ENCODE measurements at regions not wholly inside any gene's neighbourhood (a gene's known extent, or its start where the extent isn't known, plus 50 kb on each side); places are given as distances from the start of the nearest gene placed in this dataset.

DNA sequence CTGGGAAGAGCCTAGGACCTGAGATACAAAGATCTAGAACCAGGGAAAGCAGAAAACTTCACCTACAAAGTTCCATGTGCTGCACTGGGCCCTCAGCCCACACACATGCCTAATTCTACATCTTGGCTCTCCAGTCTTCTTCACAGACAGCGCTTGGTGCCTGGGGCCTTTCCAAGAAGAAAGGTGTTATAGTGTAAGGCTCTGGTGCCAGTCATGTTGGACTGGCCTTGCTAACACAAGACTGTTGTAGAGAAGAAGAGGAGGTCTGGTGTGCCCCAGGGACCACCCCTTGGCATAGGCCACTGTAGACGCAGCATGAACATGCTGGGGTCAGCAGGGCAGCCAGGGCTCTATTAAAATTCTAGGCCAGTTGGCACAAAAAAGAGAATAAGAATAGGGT lies 226.2 kb upstream of the CTNNB1 start:
- TF ChIP-seq POLR2A (IDR thresholded peaks at IDR 0.05; ENCODE audit: low read depth): no peak
- TF ChIP-seq CTCF (IDR thresholded peaks at IDR 0.05): no peak
- no peak for TF ChIP-seq EP300 (IDR thresholded peaks at IDR 0.05)
